GM18505 (cell line): ENCODE measurements at regions not wholly inside any gene's neighbourhood (a gene's known extent, or its start where the extent isn't known, plus 50 kb on each side); places are given as distances from the start of the nearest gene placed in this dataset.
"Not testable (repeated sequence)": the region's sequence is repeated elsewhere in the genome, so short reads cannot be mapped to it uniquely, and the experiment has no call there.

Experiments
- ATAC-seq: cut with Tn5 transposase; IDR thresholded peaks from one replicate; pipeline ENCODE4 v1.9.1; 2021; ENCODE audit not compliant: unreplicated experiment

GRCh38 chr7:76852362-76852761 lies 179.8 kb downstream of the SPDYE17 start:
- ATAC-seq: not testable (repeated sequence)

- ATAC-seq: not testable (repeated sequence)
Observed at GRCh38 chr7:76851617-76852016, 180.5 kb downstream of the SPDYE17 start.

DNA sequence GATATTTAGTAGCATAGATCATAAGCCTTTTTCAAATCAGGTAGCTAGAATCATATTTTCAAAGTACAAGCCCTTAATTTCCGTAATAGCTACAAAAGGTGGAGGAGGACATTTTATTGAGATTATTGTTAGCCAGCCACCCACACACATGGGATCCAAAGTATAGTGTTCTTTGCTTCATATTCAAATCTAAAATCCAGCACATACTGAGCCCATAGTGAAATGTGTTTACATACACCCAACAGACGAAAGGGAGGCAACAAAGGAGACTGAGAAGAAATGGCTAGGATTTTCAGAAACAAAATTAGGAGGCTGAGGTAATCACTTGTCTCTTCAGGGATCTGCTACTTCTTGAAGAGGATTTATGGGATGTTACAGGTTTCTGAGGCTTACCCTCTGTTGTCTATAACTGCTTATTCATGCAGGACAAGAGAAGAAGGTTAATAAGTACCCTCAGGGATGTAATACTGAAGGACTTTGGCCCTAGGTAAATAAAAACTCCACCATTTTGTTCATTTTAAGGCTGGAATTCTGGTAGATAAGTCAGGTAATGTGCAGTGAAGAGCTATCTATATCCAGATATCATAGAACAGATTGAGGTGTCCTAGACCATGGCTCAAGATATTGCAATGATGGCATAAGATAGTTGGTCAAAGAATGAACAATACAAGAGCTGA lies 182.1 kb downstream of the SPDYE17 start:
- ATAC-seq: not testable (repeated sequence)

- ATAC-seq: not testable (repeated sequence)
Observed at GRCh38 chr7:76839879-76840278, 192.3 kb downstream of the SPDYE17 start.

GRCh38 chr7:76839214-76839613 lies 192.9 kb downstream of the SPDYE17 start:
- ATAC-seq: not testable (repeated sequence)

DNA sequence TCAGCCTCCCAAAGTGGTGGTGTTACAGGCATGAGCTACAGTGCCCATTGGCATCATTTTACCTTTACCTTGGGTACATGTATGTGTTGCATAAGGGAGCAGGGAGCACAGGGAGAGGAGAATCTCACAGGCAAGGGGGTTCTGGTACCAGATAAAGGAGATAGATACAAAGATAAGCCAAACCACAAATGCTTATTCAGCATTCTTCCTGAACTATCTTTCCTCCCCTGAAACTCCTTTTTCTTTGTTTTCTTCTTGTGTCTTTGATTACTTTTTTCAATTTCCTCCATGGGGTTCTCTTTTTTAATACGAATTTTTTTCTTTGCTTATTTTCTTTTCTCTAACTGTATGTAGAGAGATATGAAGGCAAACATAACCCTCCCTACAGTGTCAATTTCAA lies 193.8 kb downstream of the SPDYE17 start:
- ATAC-seq: not testable (repeated sequence)

DNA sequence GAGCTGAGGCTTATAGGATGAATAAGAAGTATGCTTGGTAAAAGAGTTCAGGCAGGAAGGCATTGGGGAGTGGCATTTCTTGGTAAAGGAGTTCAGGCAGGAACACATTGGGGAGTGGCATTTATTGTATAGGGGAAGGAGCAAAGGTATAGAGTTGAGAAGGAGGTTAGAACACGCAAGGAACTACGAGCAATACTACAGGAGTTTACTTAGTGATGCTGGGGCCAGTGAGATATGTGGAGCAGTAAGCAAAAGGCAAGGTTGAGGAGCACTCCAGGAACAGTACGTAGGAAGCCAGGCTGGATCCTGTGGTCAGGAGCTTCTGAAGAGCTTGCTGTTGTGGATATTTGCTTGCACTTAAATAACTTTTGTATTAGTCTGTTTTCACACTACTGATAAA lies 202.2 kb upstream of the POMZP3 start:
- ATAC-seq: not testable (repeated sequence)

DNA sequence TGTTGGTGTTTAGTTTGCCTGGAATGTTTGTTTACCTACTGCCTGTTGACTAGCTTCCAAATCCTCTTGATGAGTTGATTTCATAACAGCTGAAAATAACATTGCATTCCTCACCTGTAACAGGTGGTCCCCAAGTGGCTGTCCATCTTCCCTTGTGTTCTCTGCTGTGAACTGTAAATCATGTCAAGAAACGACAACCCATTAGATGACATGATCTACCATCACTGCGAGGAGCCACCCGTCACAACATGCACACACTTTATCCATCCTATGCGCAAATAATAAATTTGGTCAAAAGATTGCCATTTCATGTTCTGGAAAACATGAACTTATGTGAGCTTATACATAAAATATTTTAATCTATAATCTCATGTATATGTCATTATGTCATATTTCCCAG lies 199.1 kb upstream of the POMZP3 start:
- ATAC-seq: not testable (repeated sequence)

- not testable (repeated sequence) for ATAC-seq
Observed at GRCh38 chr7:76809856-76810255, 182.8 kb upstream of the POMZP3 start.

DNA sequence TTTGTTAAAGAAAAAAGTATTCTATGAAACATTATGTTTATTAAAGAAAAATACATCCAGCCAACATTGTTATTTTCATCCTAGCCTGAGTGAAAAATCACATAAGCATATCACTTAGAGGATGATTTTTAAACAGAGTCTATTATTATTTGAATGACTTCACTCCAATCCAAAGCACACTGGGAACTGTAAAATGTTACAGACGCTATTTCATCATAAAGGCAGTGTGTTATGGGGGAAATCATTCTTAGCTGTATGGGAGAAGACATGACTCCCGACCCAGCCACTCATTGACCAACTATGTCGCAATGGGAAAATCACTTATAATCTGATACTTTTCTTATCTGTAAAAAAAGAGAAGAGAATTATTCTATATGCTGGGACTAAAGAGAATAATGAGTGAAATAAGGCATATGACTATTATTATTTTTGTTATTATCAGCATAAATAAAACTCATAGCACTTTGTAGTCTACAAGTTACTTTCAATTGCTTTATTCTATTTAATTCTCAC lies 180.6 kb upstream of the POMZP3 start:
- ATAC-seq: not testable (repeated sequence)

GRCh38 chr7:76806460-76806859 lies 179.4 kb upstream of the POMZP3 start:
- ATAC-seq: not testable (repeated sequence)

DNA sequence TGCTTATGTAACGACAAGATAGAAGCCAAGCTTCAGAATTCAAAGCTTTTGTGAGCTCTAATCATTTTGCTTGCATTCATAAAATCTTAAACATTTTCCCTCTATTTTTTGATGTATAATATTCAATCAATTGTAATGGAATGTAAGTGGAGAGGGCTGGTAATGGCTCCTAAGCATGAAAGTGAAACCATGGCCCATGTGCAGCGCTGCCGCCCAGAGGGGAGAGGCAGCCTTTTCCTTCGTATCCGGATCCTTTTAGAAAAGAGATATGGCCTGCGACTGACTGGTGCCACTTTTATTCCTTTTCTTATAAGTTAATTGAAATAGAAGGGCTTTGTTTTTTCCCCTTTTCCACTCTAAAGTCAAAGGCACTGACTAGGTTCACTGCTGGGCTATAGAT lies 178.9 kb upstream of the POMZP3 start:
- ATAC-seq: not testable (repeated sequence)

DNA sequence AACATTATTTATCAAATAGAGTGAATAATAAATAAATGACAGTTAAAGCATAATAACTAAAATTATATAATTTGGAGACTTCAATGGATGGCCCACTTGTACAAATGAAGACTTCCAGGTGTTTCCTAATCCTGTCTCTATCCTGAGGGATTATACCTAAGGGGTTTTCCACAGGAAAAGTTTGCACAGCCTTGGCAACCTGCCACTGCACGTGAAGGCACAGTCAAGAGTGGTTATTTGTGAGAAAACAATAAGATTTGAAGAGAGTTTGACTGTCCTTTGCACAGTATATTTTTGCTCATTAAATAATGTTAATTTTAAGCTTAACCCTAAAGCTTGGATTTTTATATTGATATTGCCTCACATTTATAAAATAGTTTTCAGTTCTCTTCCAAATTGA lies 178.2 kb upstream of the POMZP3 start:
- ATAC-seq: not testable (repeated sequence)

- ATAC-seq: not testable (repeated sequence)
Observed at GRCh38 chr7:76797639-76798038, 170.6 kb upstream of the POMZP3 start.

DNA sequence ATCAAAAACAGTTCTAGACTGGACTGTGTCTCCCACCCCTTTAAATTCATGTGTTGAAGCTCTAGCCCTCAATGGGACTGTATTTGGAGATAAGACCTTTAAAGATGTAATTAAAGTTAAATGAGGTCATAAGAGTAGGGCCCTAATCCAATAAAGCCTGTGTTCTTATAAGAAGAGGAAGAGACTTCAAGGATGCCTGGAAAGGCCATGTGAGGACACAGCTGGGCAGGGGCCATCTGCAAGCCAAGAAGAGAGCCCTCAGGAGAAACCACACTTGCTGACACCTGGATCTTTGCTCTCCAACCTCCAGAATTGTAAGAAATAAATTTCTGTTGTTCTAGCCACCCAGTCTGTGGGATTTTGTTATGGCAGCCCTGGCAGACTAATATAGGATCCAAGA lies 153.6 kb upstream of the POMZP3 start:
- ATAC-seq: not testable (repeated sequence)

- not testable (repeated sequence) for ATAC-seq
Observed at GRCh38 chr7:76774279-76774678, 147.2 kb upstream of the POMZP3 start.

- ATAC-seq: not testable (repeated sequence)
Observed at GRCh38 chr7:76771980-76772379, 144.9 kb upstream of the POMZP3 start.

GRCh38 chr7:76763977-76764376 lies 136.9 kb upstream of the POMZP3 start:
- not testable (repeated sequence) for ATAC-seq

DNA sequence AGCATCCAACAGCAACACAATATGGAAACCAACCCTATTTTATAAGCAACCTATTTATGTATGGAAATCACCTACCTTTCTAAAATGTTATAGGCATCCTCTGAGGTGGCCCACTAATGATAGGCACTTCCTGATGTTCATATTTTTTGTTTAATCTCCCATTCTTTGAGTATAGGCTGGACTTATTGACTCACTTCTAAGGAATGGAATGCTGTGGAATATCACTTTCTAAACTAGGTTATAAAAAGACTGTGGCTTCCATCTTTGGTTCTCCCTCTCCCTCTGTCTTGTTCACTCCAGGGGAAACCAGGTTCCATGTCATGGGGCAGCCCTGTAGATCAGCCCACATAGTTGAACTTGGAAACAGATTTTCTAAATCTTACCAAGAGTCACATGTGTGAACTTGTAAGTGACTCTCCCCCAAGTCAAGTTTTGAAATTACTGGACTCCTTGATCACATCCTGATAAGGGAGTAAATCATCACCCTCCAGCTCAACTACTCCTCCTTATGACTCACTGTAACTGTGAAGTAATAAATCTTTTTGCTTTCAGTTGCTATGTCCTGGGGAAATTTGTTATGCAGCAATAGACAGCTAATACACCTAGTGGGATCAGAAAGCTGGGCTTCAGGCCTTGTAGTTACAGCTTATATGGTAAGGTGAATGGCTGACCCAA lies 133.6 kb upstream of the POMZP3 start:
- ATAC-seq: not testable (repeated sequence)

DNA sequence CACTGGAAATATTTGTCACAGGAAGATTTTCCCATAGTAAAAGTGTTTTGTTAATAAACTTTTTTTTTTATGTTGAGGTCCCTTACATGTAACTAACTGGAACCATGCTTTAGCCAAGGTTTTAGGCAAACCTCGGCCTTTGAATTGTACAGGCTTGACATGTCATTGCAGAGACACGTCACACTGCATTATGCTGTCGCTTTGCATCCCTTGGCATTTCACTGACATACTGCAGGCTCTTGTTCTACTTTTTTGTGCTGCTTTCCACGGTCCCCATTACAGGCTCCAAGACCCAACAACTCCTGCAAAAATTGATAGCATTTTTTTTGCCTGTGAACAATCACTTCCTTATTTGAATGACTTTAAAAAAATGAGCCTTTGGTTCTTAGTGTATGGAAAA lies 112.5 kb upstream of the POMZP3 start:
- ATAC-seq: not testable (repeated sequence)

GRCh38 chr7:76736724-76737123 lies 109.6 kb upstream of the POMZP3 start:
- ATAC-seq: not testable (repeated sequence)

- ATAC-seq: not testable (repeated sequence)
Observed at GRCh38 chr7:76736091-76736490, 109.0 kb upstream of the POMZP3 start.
